WI38 (cell line): ENCODE measurements at regions not wholly inside any gene's neighbourhood (a gene's known extent, or its start where the extent isn't known, plus 50 kb on each side); places are given as distances from the start of the nearest gene placed in this dataset.

Experiments
- H3K4me3 ChIP-seq: 2 replicates; pipeline ENCODE4 v1.5.1; 2011; ENCODE audit warnings: low read depth, mild to moderate bottlenecking, control low read depth, low read length
- CTCF ChIP-seq: IDR thresholded peaks from 2 replicates; pipeline ENCODE4 v1.5.1; 2012; ENCODE audit warnings: low read depth, mild to moderate bottlenecking, control low read depth, low read length

- no peak for TF ChIP-seq CTCF
- H3K4me3 ChIP-seq: no peak overlapping the region
Observed at GRCh38 chr13:61852116-61852619, 436.5 kb upstream of the PCDH20 start.

GRCh38 chr13:61850794-61851193 lies 435.1 kb upstream of the PCDH20 start:
- H3K4me3 ChIP-seq: no peak overlapping the region
- TF ChIP-seq CTCF: no peak

GRCh38 chr13:61838568-61838967 lies 422.9 kb upstream of the PCDH20 start:
- H3K4me3 ChIP-seq: no peak overlapping the region
- no peak for TF ChIP-seq CTCF

- no peak for TF ChIP-seq CTCF
- no peak overlapping the region for H3K4me3 ChIP-seq
Observed at GRCh38 chr13:61833228-61833627, 417.6 kb upstream of the PCDH20 start.

GRCh38 chr13:61831026-61831425 lies 415.4 kb upstream of the PCDH20 start:
- no peak overlapping the region for H3K4me3 ChIP-seq
- no peak for TF ChIP-seq CTCF

- H3K4me3 ChIP-seq: no peak overlapping the region
- TF ChIP-seq CTCF: no peak
Observed at GRCh38 chr13:61830475-61830874, 414.8 kb upstream of the PCDH20 start.

GRCh38 chr13:61824168-61824567 lies 408.5 kb upstream of the PCDH20 start:
- no peak overlapping the region for H3K4me3 ChIP-seq
- no peak for TF ChIP-seq CTCF
